SU-DHL-6 (cell line): ENCODE measurements at regions not wholly inside any gene's neighbourhood (a gene's known extent, or its start where the extent isn't known, plus 50 kb on each side); places are given as distances from the start of the nearest gene placed in this dataset.
"Not testable (repeated sequence)": the region's sequence is repeated elsewhere in the genome, so short reads cannot be mapped to it uniquely, and the experiment has no call there.

ENCODE experiments used
- H2AFZ ChIP-seq: fragments of 200-600 bp; sonication (generic); 2 replicates; pipeline ENCODE4 v1.6.1; 2014; ENCODE audit warnings: low read depth, mild to moderate bottlenecking, moderate library complexity, mixed read lengths, antibody characterized with exemption, low read length; ENCODE audit not compliant: severe bottlenecking
- H3F3A ChIP-seq: fragments of 200-600 bp; shearing (Covaris generic); 2 replicates; pipeline ENCODE4 v1.6.0; 2016; ENCODE audit warnings: antibody characterized with exemption, mild to moderate bottlenecking; ENCODE audit not compliant: insufficient read depth
- H3K27ac ChIP-seq: fragments of 200-600 bp; sonication (generic); 2 replicates; pipeline ENCODE4 v1.5.1; 2016; ENCODE audit warnings: low read depth, mild to moderate bottlenecking, low read length, moderate library complexity, mixed read lengths
- H3K27me3 ChIP-seq: fragments of 200-600 bp; sonication (generic), shearing (Covaris generic); 2 replicates; pipeline ENCODE4 v1.6.0; 2014; ENCODE audit warnings: mild to moderate bottlenecking, low read length
- H3K36me3 ChIP-seq: fragments of 200-600 bp; sonication (generic); 2 replicates; pipeline ENCODE4 v1.6.1; 2014; ENCODE audit warnings: mild to moderate bottlenecking, low read length, mixed read lengths
- H3K4me2 ChIP-seq: fragments of 300-600, 200-600 bp; shearing (Covaris generic), sonication (generic); 2 replicates; pipeline ENCODE4 v1.6.0; 2014; ENCODE audit warnings: low read length, low read depth, mild to moderate bottlenecking; ENCODE audit not compliant: poor library complexity, severe bottlenecking
- H3K4me3 ChIP-seq: fragments of 200-600 bp; sonication (generic); 2 replicates; pipeline ENCODE4 v1.5.1; 2014; ENCODE audit warnings: antibody characterized with exemption, low read length, mild to moderate bottlenecking, mixed read lengths; ENCODE audit not compliant: insufficient read depth, poor library complexity, severe bottlenecking
- H3K79me2 ChIP-seq: fragments of 200-600 bp; sonication (generic); 2 replicates; pipeline ENCODE4 v1.6.1; 2014; ENCODE audit warnings: mild to moderate bottlenecking, low read length, moderate library complexity; ENCODE audit not compliant: insufficient read depth
- H3K9ac ChIP-seq: fragments of 200-600 bp; sonication (generic); 2 replicates; pipeline ENCODE4 v1.7.0; 2014; ENCODE audit warnings: mild to moderate bottlenecking, low read length
- H3K9me2 ChIP-seq: fragments of 200-600 bp; sonication (generic); replicated peaks from 2 replicates; pipeline ENCODE4 v1.6.1; 2014; ENCODE audit warnings: low read length; ENCODE audit not compliant: insufficient read depth
- H3K9me3 ChIP-seq: fragments of 200-600 bp; sonication (generic); 2 replicates; pipeline ENCODE4 v1.6.1; 2014; ENCODE audit warnings: low read length, mixed read lengths; ENCODE audit not compliant: insufficient read depth
- H4K20me1 ChIP-seq: fragments of 200-600 bp; sonication (generic); 2 replicates; pipeline ENCODE4 v1.6.1; 2014; ENCODE audit warnings: low read depth, mild to moderate bottlenecking, antibody characterized with exemption, low read length, moderate library complexity, mixed read lengths
- EZH2phosphoT487 ChIP-seq: fragments of 200-600 bp; sonication (generic), shearing (Covaris generic); conservative IDR thresholded peaks from 2 replicates; pipeline ENCODE4 v1.6.1; 2018; ENCODE audit warnings: mild to moderate bottlenecking, antibody characterized with exemption, low read length, moderate library complexity, mixed read lengths
- TF ChIP-seq, protein P1 (sequence below): fragments of 200-600 bp; sonication (generic); IDR thresholded peaks from one replicate; pipeline ENCODE4 v1.5.1; 2017; ENCODE audit warnings: antibody characterized with exemption, mild to moderate bottlenecking, low read length, moderate library complexity; ENCODE audit not compliant: insufficient read depth, poor library complexity, severe bottlenecking

DNA sequence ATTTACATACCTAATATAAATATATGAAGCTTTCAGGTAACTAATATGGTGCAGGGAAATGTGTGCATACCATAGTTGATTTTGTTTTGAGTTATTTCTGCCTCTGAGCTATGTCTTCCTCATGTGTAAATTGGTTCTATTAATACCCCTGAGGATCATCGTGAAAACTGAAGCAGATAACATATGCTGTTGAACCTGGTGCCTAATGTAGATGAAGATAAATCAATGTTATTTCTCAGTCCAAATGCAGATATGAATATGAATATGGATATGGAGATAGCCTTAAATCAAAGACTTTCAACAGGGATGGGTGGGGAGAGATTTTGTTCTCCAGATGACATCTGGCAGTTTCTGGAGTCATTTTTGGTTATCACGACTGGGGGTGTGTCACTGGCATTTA lies 122.3 kb upstream of the ANKRD30A start:
- no peaks in the 10 kb centered on the region for H3K27me3 ChIP-seq
- no peak overlapping the region for H3K4me2 ChIP-seq
- no peaks in the 10 kb centered on the region for H3K36me3 ChIP-seq
- H3K9me2 ChIP-seq, result no peaks in the 10 kb centered on the region
- no peak overlapping the region for H3K4me3 ChIP-seq
- H2AFZ ChIP-seq, result no peak overlapping the region
- H3K27ac ChIP-seq, result no peak overlapping the region
- TF ChIP-seq, protein P1, sequence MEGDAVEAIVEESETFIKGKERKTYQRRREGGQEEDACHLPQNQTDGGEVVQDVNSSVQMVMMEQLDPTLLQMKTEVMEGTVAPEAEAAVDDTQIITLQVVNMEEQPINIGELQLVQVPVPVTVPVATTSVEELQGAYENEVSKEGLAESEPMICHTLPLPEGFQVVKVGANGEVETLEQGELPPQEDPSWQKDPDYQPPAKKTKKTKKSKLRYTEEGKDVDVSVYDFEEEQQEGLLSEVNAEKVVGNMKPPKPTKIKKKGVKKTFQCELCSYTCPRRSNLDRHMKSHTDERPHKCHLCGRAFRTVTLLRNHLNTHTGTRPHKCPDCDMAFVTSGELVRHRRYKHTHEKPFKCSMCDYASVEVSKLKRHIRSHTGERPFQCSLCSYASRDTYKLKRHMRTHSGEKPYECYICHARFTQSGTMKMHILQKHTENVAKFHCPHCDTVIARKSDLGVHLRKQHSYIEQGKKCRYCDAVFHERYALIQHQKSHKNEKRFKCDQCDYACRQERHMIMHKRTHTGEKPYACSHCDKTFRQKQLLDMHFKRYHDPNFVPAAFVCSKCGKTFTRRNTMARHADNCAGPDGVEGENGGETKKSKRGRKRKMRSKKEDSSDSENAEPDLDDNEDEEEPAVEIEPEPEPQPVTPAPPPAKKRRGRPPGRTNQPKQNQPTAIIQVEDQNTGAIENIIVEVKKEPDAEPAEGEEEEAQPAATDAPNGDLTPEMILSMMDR, result no peak
- TF ChIP-seq EZH2phosphoT487, result no peak
- no peak overlapping the region for H3K9ac ChIP-seq
- no peaks in the 10 kb centered on the region for H4K20me1 ChIP-seq
- no peaks in the 10 kb centered on the region for H3K9me3 ChIP-seq
- no peaks in the 10 kb centered on the region for H3K79me2 ChIP-seq
- no peaks in the 10 kb centered on the region for H3F3A ChIP-seq

DNA sequence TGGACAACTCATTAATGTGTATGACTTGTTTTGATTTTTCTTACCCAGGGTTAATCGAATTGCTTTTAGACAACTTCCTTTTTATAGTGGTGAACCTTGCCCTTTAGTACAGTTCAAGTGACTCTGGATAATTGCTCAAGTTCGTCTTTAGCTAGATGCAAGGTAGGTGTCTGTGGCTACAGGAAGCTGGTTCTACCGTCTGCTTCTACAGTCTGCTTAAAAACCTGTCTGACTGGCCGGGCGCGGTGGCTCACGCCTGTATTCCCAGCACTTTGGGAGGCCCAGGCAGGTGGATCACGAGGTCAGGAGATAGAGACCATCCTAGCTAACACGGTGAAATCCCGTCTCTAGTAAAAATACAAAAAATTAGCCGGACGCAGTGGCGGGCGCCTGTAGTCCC lies 129.6 kb upstream of the ANKRD30A start:
- H3K36me3 ChIP-seq, H3K9me2 ChIP-seq, H3K79me2 ChIP-seq, H3K4me2 ChIP-seq, H3K9ac ChIP-seq, H4K20me1 ChIP-seq, H3K4me3 ChIP-seq, H2AFZ ChIP-seq, H3K27me3 ChIP-seq, H3F3A ChIP-seq, H3K9me3 ChIP-seq, H3K27ac ChIP-seq: not testable (repeated sequence)

DNA sequence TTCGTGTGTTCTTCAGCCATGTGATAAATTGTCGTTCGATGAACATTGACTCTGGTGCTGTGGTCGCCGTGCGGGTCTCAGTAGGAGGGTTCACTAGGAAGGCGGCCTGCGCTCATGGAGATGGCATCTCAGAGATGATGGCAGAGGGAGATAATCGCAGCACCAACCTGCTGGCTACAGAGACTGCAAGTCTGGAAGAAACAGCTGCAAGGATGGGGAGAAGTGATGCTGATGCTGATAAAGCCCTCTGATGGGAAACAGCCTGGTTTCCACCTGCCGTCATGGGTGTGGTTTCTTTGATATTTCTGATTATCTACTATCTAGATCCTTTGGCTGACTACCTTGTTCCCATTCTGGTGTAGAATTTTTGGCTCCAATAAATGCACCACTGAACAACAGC lies 130.5 kb upstream of the ANKRD30A start:
- H3K9ac ChIP-seq, result no peak overlapping the region
- no peak overlapping the region for H2AFZ ChIP-seq
- no peak for TF ChIP-seq EZH2phosphoT487
- TF ChIP-seq, protein P1, result no peak
- no peak overlapping the region for H3K27ac ChIP-seq
- no peaks in the 10 kb centered on the region for H3K27me3 ChIP-seq
- no peak overlapping the region for H3K4me3 ChIP-seq
- H3K36me3 ChIP-seq, result no peaks in the 10 kb centered on the region
- no peaks in the 10 kb centered on the region for H3F3A ChIP-seq
- no peak overlapping the region for H3K4me2 ChIP-seq
- H3K79me2 ChIP-seq, result no peaks in the 10 kb centered on the region
- H4K20me1 ChIP-seq, result no peaks in the 10 kb centered on the region
- H3K9me2 ChIP-seq, result no peaks in the 10 kb centered on the region
- no peaks in the 10 kb centered on the region for H3K9me3 ChIP-seq

DNA sequence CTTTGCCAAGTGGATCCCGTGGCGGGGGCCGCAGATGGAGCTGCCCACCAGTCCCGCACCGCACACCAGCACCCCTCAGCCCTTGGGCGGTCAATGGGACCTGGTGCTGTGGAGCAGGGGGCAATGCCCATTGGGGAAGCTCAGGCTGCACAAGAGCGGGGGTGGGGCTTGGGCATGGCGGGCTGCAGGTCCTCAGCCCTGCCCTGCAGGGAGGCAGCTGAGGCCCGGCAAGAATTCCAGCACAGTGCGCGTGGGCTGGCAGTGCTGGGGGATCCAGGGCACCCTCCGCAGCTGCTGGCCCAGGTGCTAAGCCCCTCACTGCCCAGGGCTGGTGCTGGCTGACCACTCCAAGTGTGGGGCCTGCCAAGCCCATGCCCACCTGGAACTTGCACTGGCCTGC lies 136.2 kb upstream of the ANKRD30A start:
- H4K20me1 ChIP-seq, result no peaks in the 10 kb centered on the region
- H3K9me2 ChIP-seq, result no peaks in the 10 kb centered on the region
- no peaks in the 10 kb centered on the region for H3K36me3 ChIP-seq
- H2AFZ ChIP-seq, result no peak overlapping the region
- TF ChIP-seq, protein P1, result no peak
- no peak for TF ChIP-seq EZH2phosphoT487
- H3K9me3 ChIP-seq, result no peaks in the 10 kb centered on the region
- no peaks in the 10 kb centered on the region for H3F3A ChIP-seq
- no peak overlapping the region for H3K27ac ChIP-seq
- no peak overlapping the region for H3K4me3 ChIP-seq
- H3K27me3 ChIP-seq, result no peaks in the 10 kb centered on the region
- no peak overlapping the region for H3K9ac ChIP-seq
- H3K79me2 ChIP-seq, result no peaks in the 10 kb centered on the region
- H3K4me2 ChIP-seq, result no peak overlapping the region
